Endothelial cell of umbilical vein (primary cell): ENCODE measurements at regions not wholly inside any gene's neighbourhood (a gene's known extent, or its start where the extent isn't known, plus 50 kb on each side); places are given as distances from the start of the nearest gene placed in this dataset.

Experiments used
- BruUV-seq: library from RNA; stranded (reverse); fragments of 400-500 nt; replicated peaks from 2 replicates; lab custom pipeline; 2021; lab: Mats Ljungman, UMichigan
- CTCF ChIA-PET: fragments of 300-600, 350-600 bp; sonication (Branson Sonifier 250); formaldehyde crosslinking; loops from one replicate; lab custom pipeline; 2021; ENCODE audit warnings: antibody characterized with exemption, inconsistent platforms; lab: Charles Lee
- POLR2A ChIA-PET: fragments of 300-600, 350-600 bp; sonication (Branson Sonifier 250); formaldehyde crosslinking; loops from one replicate; lab custom pipeline; 2021; ENCODE audit warnings: antibody characterized with exemption, inconsistent platforms; lab: Charles Lee
- DNase-seq: peaks from one replicate; pipeline ENCODE4 v3.0.0-alpha.2; 2011; ENCODE audit warnings: low read depth, low spot score
- FAIRE-seq: peaks from 2 replicates; lab custom pipeline; 2011; peaks lifted over from hg19 to GRCh38; lab: Jason Lieb, UNC
- H2AFZ ChIP-seq: 2 replicates; pipeline ENCODE4 v1.6.0; 2012; ENCODE audit warnings: low read depth, low read length, control low read depth, inconsistent platforms
- H3K27ac ChIP-seq: 2 replicates; pipeline ENCODE4 v1.5.1; 2011; ENCODE audit warnings: low read depth, mild to moderate bottlenecking, control low read depth, low read length, moderate library complexity; ENCODE audit not compliant: insufficient read depth
- H3K27me3 ChIP-seq, 2 experiments: 2 replicates each; pipeline versions ENCODE4 v1.6.0 to v1.6.1; 2011; ENCODE audit warnings: low read length in 2 of 2, mixed read lengths in 1 of 2; ENCODE audit not compliant: control insufficient read depth in 2 of 2, insufficient read depth in 2 of 2
- H3K36me3 ChIP-seq, 2 experiments: 2 replicates in 1 of 2; 3 replicates in 1 of 2; pipeline ENCODE4 v1.5.1; 2011; ENCODE audit warnings: low read length in 2 of 2, mild to moderate bottlenecking in 1 of 2, moderate library complexity in 1 of 2; ENCODE audit not compliant: control insufficient read depth in 2 of 2, insufficient read depth in 2 of 2; ENCODE audit errors: extremely low read depth in 1 of 2
- H3K4me1 ChIP-seq: 3 replicates; pipeline ENCODE4 v1.5.1; 2011; ENCODE audit warnings: mild to moderate bottlenecking, low read length; ENCODE audit not compliant: control insufficient read depth, insufficient read depth; ENCODE audit errors: extremely low read depth
- H3K4me2 ChIP-seq: 2 replicates; pipeline ENCODE4 v1.6.1; 2011; ENCODE audit warnings: low read length, control low read depth, mixed read lengths; ENCODE audit not compliant: insufficient read depth
- H3K4me3 ChIP-seq, 3 experiments: fragments of 200-600 bp in 1 of 3; sonication (generic), shearing (Covaris generic) in 1 of 3; replicated peaks in 1 of 3; 2 replicates each; pipeline ENCODE4 v1.5.1; 2011 to 2016; ENCODE audit warnings: control low read depth in 3 of 3, low read length in 3 of 3, mild to moderate bottlenecking in 2 of 3, inconsistent platforms in 1 of 3, low read depth in 1 of 3, moderate library complexity in 1 of 3; ENCODE audit not compliant: insufficient read depth in 1 of 3
- H3K79me2 ChIP-seq: 2 replicates; pipeline ENCODE4 v1.6.0; 2012; ENCODE audit warnings: low read length, inconsistent platforms; ENCODE audit not compliant: control insufficient read depth, insufficient read depth
- H3K9ac ChIP-seq: replicated peaks from 2 replicates; pipeline ENCODE3; 2011; ENCODE audit warnings: low read length, control low read depth; ENCODE audit not compliant: insufficient read depth; ENCODE audit errors: extremely low read depth
- H3K9me1 ChIP-seq: replicated peaks from 3 replicates; pipeline ENCODE4 v1.6.0; 2011; ENCODE audit warnings: mild to moderate bottlenecking, low read length; ENCODE audit not compliant: control insufficient read depth, insufficient read depth; ENCODE audit errors: extremely low read depth
- H3K9me3 ChIP-seq: replicated peaks from 2 replicates; pipeline ENCODE4 v1.5.1; 2012; ENCODE audit warnings: low read length, inconsistent platforms; ENCODE audit not compliant: control insufficient read depth, insufficient read depth
- H4K20me1 ChIP-seq: replicated peaks from 2 replicates; pipeline ENCODE3; 2011; ENCODE audit warnings: mild to moderate bottlenecking, low read length; ENCODE audit not compliant: control insufficient read depth, insufficient read depth; ENCODE audit errors: extremely low read depth
- FOS ChIP-seq: IDR thresholded peaks from 2 replicates; pipeline ENCODE4 v1.6.1; 2011; ENCODE audit warnings: mild to moderate bottlenecking, low read length, moderate library complexity, borderline replicate concordance; ENCODE audit not compliant: insufficient read depth
- JUN ChIP-seq: IDR thresholded peaks from 2 replicates; pipeline ENCODE4 v1.6.1; 2011; ENCODE audit warnings: borderline replicate concordance, low read depth; ENCODE audit not compliant: insufficient read length, insufficient read depth
- MYC ChIP-seq: IDR thresholded peaks from one replicate; pipeline ENCODE4 v1.6.1; 2011; ENCODE audit warnings: mild to moderate bottlenecking, low read depth, low read length
- dilution Hi-C: fragments of 300-500 bp; cut with MboI; formaldehyde crosslinking; loops from one replicate; pipeline ENCODE4 v1.15.0; 2019; ENCODE audit warnings: low sequenced_read_pairs; ENCODE audit not compliant: extremely low pct_ligation_motif_present
- intact Hi-C: fragments of 100-400 bp; cut with micrococcal nuclease; formaldehyde crosslinking; loops from one replicate; pipeline ENCODE4 v1.10.0; 2022
- TF ChIP-seq, protein P1 (sequence below): IDR thresholded peaks from 2 replicates; pipeline ENCODE4 v1.6.1; 2011; ENCODE audit not compliant: insufficient read depth, insufficient read length

- dilution Hi-C loops: no loop called here
- no peaks in the 10 kb centered on the region for H3K9me3 ChIP-seq
- no peak overlapping the region for H3K27ac ChIP-seq
- CTCF ChIA-PET: interaction anchor here (0.8 to 2.2 kb wide), 4 partner anchors 19 to 228 kb away, joined by 3 to 11 read pairs (median 3); no protein-coding TSS in a partner anchor
- BruUV-seq: no TSS peak
- peak; percentile 69 for FAIRE-seq
- no peak overlapping the region for H3K4me3 ChIP-seq
- DNase-seq: peak; percentile 25
- no peak overlapping the region for H2AFZ ChIP-seq
- TF ChIP-seq FOS (peak; percentile 45), MYC (no peak), JUN (peak; percentile 56)
- H3K4me2 ChIP-seq: no peak overlapping the region
- no peaks in the 10 kb centered on the region for H3K79me2 ChIP-seq
- intact Hi-C loops: no loop called here
- H3K36me3 ChIP-seq: no peaks in the 10 kb centered on the region
- H3K4me1 ChIP-seq: peaks cover 20% of the 10 kb centered on the region
- H3K9ac ChIP-seq: no peak overlapping the region
- H4K20me1 ChIP-seq: no peaks in the 10 kb centered on the region
- no peaks in the 10 kb centered on the region for H3K27me3 ChIP-seq
- H3K9me1 ChIP-seq: no peaks in the 10 kb centered on the region
- POLR2A ChIA-PET: no interaction called here
These were observed 67.9 kb upstream of the SMNDC1 start for GRCh38 chr10:110372656-110373055.

GRCh38 chr10:110373059-110373458 lies 68.3 kb upstream of the SMNDC1 start:
- FAIRE-seq: no peak
- H2AFZ ChIP-seq: no peak overlapping the region

More at GRCh38 chr10:110373059-110373458, 68.3 kb upstream of the SMNDC1 start:
- Histone ChIP-seq H3K27ac (no peak overlapping the region), H3K36me3 (no peaks in the 10 kb centered on the region), H4K20me1 (no peaks in the 10 kb centered on the region), H3K9me1 (no peaks in the 10 kb centered on the region), H3K4me2 (no peak overlapping the region), H3K79me2 (no peaks in the 10 kb centered on the region), H3K4me3 (no peak overlapping the region), H3K4me1 (peaks cover 22% of the 10 kb centered on the region), H3K9ac (no peak overlapping the region), H3K9me3 (no peaks in the 10 kb centered on the region), H3K27me3 (no peaks in the 10 kb centered on the region)
- dilution Hi-C loops (no loop called here), intact Hi-C loops (no loop called here)
- TF ChIP-seq, protein P1, sequence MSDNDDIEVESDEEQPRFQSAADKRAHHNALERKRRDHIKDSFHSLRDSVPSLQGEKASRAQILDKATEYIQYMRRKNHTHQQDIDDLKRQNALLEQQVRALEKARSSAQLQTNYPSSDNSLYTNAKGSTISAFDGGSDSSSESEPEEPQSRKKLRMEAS: no peak
- no peak for TF ChIP-seq MYC
- no TSS peak for BruUV-seq
- CTCF ChIA-PET: interaction anchor here (1.3 to 2.2 kb wide), 3 partner anchors 19 to 227 kb away, joined by 3 to 11 read pairs (median 3); no protein-coding TSS in a partner anchor
- DNase-seq: no peak
- POLR2A ChIA-PET: no interaction called here
